K562 (cell line): ENCODE measurements at regions not wholly inside any gene's neighbourhood (a gene's known extent, or its start where the extent isn't known, plus 50 kb on each side); places are given as distances from the start of the nearest gene placed in this dataset.

Experiments used
- ATAC-seq: fragments of 200-7000 bp; cut with Tn5 transposase; 3 replicates; pipeline ENCODE4 v1.9.1; 2020; ENCODE audit warnings: moderate library complexity
- BruUV-seq: library from RNA; stranded (reverse); fragments of 400-500 nt; replicated peaks from 2 replicates; lab custom pipeline; 2021; lab: Mats Ljungman, UMichigan
- CTCF ChIA-PET: fragments of 300-600 bp; formaldehyde crosslinking; extraction: SDS; loops from one replicate; lab custom pipeline; 2021; ENCODE audit warnings: low intra/inter-chr PET ratio; lab: Yijun Ruan, JAX
- POLR2A ChIA-PET: fragments of 300-600, 350-650 bp; sonication (Branson Sonifier 250); formaldehyde crosslinking; extraction: SDS; loops from one replicate; lab custom pipeline; 2021; ENCODE audit warnings: antibody characterized with exemption, inconsistent platforms; lab: Yijun Ruan, JAX
- DNase-seq, 4 experiments: peaks; one replicate each; pipeline versions ENCODE4 v3.0.0 to v3.0.0-alpha.2; 2011 to 2018; ENCODE audit warnings: low spot score in 3 of 4, mixed read lengths in 3 of 4; ENCODE audit errors: extremely low read depth in 1 of 4
- FAIRE-seq: peaks from 2 replicates; lab custom pipeline; 2011; peaks lifted over from hg19 to GRCh38; lab: Jason Lieb, UNC
- H2AFZ ChIP-seq: 2 replicates; pipeline ENCODE4 v1.6.0; 2011; ENCODE audit warnings: low read depth, low read length, control low read depth, inconsistent platforms
- H3K27ac ChIP-seq: fragments of 200-600 bp; 3 replicates; pipeline ENCODE4 v1.8.0; 2011; ENCODE audit warnings: low read depth, mild to moderate bottlenecking, control low read depth, inconsistent platforms, low read length, moderate library complexity, mixed read lengths; ENCODE audit errors: extremely low read depth
- H3K27me3 ChIP-seq, 2 experiments: fragments of 300-600 bp in 1 of 2; 2 replicates in 1 of 2; 3 replicates in 1 of 2; pipeline versions ENCODE4 v1.6.0 to v1.8.0; 2011; ENCODE audit warnings: inconsistent platforms in 2 of 2, low read length in 2 of 2, mild to moderate bottlenecking in 1 of 2, mixed read lengths in 1 of 2, moderate library complexity in 1 of 2; ENCODE audit not compliant: control insufficient read depth in 2 of 2, insufficient read depth in 2 of 2
- H3K36me3 ChIP-seq: fragments of 300-600 bp; 3 replicates; pipeline ENCODE4 v1.8.0; 2011; ENCODE audit warnings: mild to moderate bottlenecking, low read length, inconsistent platforms; ENCODE audit not compliant: control insufficient read depth, insufficient read depth
- H3K4me1 ChIP-seq, 2 experiments: fragments of 200-600 bp in 1 of 2; replicated peaks in 1 of 2; 2 replicates in 1 of 2; 3 replicates in 1 of 2; pipeline versions ENCODE4 v1.5.1 to v1.8.0; 2011; ENCODE audit warnings: inconsistent platforms in 2 of 2, low read length in 2 of 2, mild to moderate bottlenecking in 1 of 2, mixed read lengths in 1 of 2, moderate library complexity in 1 of 2; ENCODE audit not compliant: control insufficient read depth in 2 of 2, insufficient read depth in 2 of 2
- H3K4me2 ChIP-seq: 2 replicates; pipeline ENCODE4 v1.6.1; 2011; ENCODE audit warnings: low read length, control low read depth, inconsistent platforms, mixed read lengths; ENCODE audit not compliant: insufficient read depth
- H3K4me3 ChIP-seq: fragments of 200-600 bp; sonication (generic), shearing (Covaris generic); 2 replicates; pipeline ENCODE4 v1.5.1; 2016; ENCODE audit warnings: control low read depth, inconsistent platforms
- H3K79me2 ChIP-seq: fragments of 200-600 bp; 3 replicates; pipeline ENCODE4 v1.8.0; 2011; ENCODE audit warnings: low read length, inconsistent platforms; ENCODE audit not compliant: control insufficient read depth, insufficient read depth
- H3K9ac ChIP-seq, 2 experiments: 2 replicates each; pipeline versions ENCODE4 v1.6.0 to v1.6.1; 2011; ENCODE audit warnings: low read depth in 2 of 2, low read length in 2 of 2, control low read depth in 1 of 2, inconsistent platforms in 1 of 2, mild to moderate bottlenecking in 1 of 2, mixed read lengths in 1 of 2; ENCODE audit not compliant: insufficient read depth in 1 of 2
- H3K9me1 ChIP-seq: one replicate; pipeline ENCODE4 v1.6.0; 2011; ENCODE audit warnings: inconsistent platforms, mild to moderate bottlenecking, low read length, moderate library complexity; ENCODE audit not compliant: control insufficient read depth, insufficient read depth
- H3K9me3 ChIP-seq: replicated peaks from 2 replicates; pipeline ENCODE4 v1.5.1; 2011; ENCODE audit warnings: low read depth, low read length, inconsistent platforms; ENCODE audit not compliant: control insufficient read depth, insufficient read depth
- H4K20me1 ChIP-seq: replicated peaks from 2 replicates; pipeline ENCODE4 v1.6.1; 2011; ENCODE audit warnings: low read length, inconsistent platforms, mixed read lengths; ENCODE audit not compliant: control insufficient read depth, insufficient read depth
- BRF1 ChIP-seq: IDR thresholded peaks from 3 replicates; pipeline ENCODE4 v1.6.1; 2011; ENCODE audit warnings: borderline replicate concordance, mild to moderate bottlenecking; ENCODE audit not compliant: insufficient read length; ENCODE audit errors: extremely low read depth
- CBFB ChIP-seq: sonication (generic); formaldehyde crosslinking; IDR thresholded peaks from 2 replicates; pipeline ENCODE4 v1.4.0; 2020; ENCODE audit warnings: mild to moderate bottlenecking, missing genetic modification reagents
- CTBP1 ChIP-seq: fragments of 450-650 bp; IDR thresholded peaks from 2 replicates; pipeline ENCODE4 v1.6.1; 2016; ENCODE audit warnings: borderline replicate concordance
- MAFK ChIP-seq: IDR thresholded peaks from 2 replicates; pipeline ENCODE4 v1.6.1; 2011; ENCODE audit warnings: low read length, improper control_type of control experiment
- MCM5 ChIP-seq: fragments of 450-650 bp; IDR thresholded peaks from 2 replicates; pipeline ENCODE4 v1.6.1; 2016; ENCODE audit warnings: low read depth
- SMARCB1 ChIP-seq: IDR thresholded peaks from 2 replicates; pipeline ENCODE4 v1.6.1; 2011; ENCODE audit warnings: improper control_type of control experiment, low read depth; ENCODE audit not compliant: insufficient read length
- SNIP1 ChIP-seq: fragments of 450-650 bp; IDR thresholded peaks from 2 replicates; pipeline ENCODE4 v1.7.1; 2017; ENCODE audit warnings: low read depth, mild to moderate bottlenecking
- TGIF2 ChIP-seq: sonication (generic); formaldehyde crosslinking; IDR thresholded peaks from 2 replicates; pipeline ENCODE4 v1.8.1; 2022; ENCODE audit warnings: mild to moderate bottlenecking, missing genetic modification reagents, moderate library complexity
- ZNF263 ChIP-seq: sonication (generic); formaldehyde crosslinking; IDR thresholded peaks from 2 replicates; pipeline ENCODE4 v1.8.0; 2022; ENCODE audit warnings: mild to moderate bottlenecking, missing genetic modification reagents, borderline replicate concordance
- ZNF764 ChIP-seq: fragments of 250-450 bp; sonication (Bioruptor Pico); IDR thresholded peaks from 2 replicates; pipeline ENCODE4 v1.4.0; 2020; ENCODE audit warnings: low read depth, mild to moderate bottlenecking, moderate library complexity
- WGBS: fragments of 100-300 bp; shearing (Covaris generic); methylation state at CpG from one replicate; pipeline ENCODE4 v1.1.6; 2016; ENCODE audit warnings: low coverage, mixed read lengths; ENCODE audit not compliant: insufficient coverage; ENCODE audit errors: missing lambda C conversion rate; 5-methylcytosine and 5-hydroxymethylcytosine counted together
- in situ Hi-C: fragments of 300-500 bp; cut with MboI; formaldehyde crosslinking; loops from 4 replicates; pipeline ENCODE4 v1.15.0; 2018; ENCODE audit warnings: inconsistent platforms, mixed read lengths
- intact Hi-C: fragments of 100-400 bp; cut with micrococcal nuclease; formaldehyde crosslinking; loops from 2 replicates; pipeline ENCODE4 v1.14.2; 2022
- TF ChIP-seq, protein P1 (sequence below): fragments of 450-650 bp; formaldehyde crosslinking; IDR thresholded peaks from 2 replicates; pipeline ENCODE4 v1.4.0; 2022; ENCODE audit warnings: missing genetic modification characterization
- TF ChIP-seq, protein P2 (sequence below): fragments of 250-450 bp; sonication (Bioruptor Pico); IDR thresholded peaks from 2 replicates; pipeline ENCODE4 v1.8.0; 2021; ENCODE audit warnings: moderate library complexity, mild to moderate bottlenecking, inconsistent platforms
- TF ChIP-seq, protein P3 (sequence below): fragments of 450-650 bp; IDR thresholded peaks from 2 replicates; pipeline ENCODE4 v1.6.1; 2016; ENCODE audit warnings: mild to moderate bottlenecking

DNA sequence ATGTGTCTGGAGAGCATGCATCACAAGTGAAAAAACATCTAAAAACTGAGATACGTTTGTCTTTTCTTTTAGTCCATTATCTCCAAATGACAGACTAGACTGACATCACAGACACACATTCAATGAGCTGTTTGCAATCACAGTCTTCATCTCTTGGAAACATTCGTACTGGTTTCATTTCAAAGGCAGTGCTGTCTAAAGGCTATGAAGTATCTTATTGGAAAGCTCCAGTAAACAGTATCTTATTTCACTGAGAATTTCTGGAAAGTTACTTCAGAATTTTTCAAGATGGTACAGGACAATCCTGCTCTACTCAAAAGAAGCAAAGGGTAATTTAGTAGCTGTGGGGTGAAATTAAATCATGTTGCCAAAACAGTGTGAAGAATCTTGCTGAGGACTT, 53.5 kb upstream of the TNFRSF19 start (continued):
- TF ChIP-seq, protein P1, sequence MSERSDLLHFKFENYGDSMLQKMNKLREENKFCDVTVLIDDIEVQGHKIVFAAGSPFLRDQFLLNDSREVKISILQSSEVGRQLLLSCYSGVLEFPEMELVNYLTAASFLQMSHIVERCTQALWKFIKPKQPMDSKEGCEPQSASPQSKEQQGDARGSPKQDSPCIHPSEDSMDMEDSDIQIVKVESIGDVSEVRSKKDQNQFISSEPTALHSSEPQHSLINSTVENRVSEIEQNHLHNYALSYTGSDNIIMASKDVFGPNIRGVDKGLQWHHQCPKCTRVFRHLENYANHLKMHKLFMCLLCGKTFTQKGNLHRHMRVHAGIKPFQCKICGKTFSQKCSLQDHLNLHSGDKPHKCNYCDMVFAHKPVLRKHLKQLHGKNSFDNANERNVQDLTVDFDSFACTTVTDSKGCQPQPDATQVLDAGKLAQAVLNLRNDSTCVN (CRISPR knock-in tag): no peak
- TF ChIP-seq, protein P2, sequence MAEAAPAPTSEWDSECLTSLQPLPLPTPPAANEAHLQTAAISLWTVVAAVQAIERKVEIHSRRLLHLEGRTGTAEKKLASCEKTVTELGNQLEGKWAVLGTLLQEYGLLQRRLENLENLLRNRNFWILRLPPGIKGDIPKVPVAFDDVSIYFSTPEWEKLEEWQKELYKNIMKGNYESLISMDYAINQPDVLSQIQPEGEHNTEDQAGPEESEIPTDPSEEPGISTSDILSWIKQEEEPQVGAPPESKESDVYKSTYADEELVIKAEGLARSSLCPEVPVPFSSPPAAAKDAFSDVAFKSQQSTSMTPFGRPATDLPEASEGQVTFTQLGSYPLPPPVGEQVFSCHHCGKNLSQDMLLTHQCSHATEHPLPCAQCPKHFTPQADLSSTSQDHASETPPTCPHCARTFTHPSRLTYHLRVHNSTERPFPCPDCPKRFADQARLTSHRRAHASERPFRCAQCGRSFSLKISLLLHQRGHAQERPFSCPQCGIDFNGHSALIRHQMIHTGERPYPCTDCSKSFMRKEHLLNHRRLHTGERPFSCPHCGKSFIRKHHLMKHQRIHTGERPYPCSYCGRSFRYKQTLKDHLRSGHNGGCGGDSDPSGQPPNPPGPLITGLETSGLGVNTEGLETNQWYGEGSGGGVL (CRISPR knock-in tag): no peak
- no peak for TF ChIP-seq MCM5
- no peak for TF ChIP-seq TGIF2 (CRISPR knock-in tag)
- no peak for TF ChIP-seq SMARCB1
- TF ChIP-seq SNIP1: no peak

DNA sequence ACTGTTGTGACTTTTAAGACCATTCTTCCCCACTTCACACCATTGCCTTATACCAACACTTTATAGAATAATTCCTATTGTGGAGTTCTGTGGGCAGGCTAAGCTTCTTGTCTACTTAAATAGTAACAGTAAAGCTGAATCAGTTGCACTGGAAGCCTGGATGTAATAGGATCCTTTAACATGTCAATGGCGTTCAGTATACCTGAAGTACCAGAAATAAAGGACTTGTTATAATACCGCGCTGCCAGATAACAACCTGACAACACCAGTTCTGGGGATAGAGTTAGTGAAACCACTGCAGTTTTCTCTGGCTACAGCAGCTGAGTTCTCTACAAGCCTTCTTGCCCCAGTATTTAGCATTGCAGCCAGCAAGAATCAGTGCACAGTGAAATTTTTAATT, 52.0 kb upstream of the TNFRSF19 start:
- Histone ChIP-seq H3K4me1 (no peaks in the 10 kb centered on the region), H3K27me3 (0 out of 5 replicates have a peak, but pooled peaks cover 0 to 4% of the 10 kb centered on the region in 2 experiments), H3K9me1 (no peaks in the 10 kb centered on the region), H3K4me3 (no peak overlapping the region)
- POLR2A ChIA-PET: no interaction called here
- FAIRE-seq: no peak
- TF ChIP-seq, protein P3, sequence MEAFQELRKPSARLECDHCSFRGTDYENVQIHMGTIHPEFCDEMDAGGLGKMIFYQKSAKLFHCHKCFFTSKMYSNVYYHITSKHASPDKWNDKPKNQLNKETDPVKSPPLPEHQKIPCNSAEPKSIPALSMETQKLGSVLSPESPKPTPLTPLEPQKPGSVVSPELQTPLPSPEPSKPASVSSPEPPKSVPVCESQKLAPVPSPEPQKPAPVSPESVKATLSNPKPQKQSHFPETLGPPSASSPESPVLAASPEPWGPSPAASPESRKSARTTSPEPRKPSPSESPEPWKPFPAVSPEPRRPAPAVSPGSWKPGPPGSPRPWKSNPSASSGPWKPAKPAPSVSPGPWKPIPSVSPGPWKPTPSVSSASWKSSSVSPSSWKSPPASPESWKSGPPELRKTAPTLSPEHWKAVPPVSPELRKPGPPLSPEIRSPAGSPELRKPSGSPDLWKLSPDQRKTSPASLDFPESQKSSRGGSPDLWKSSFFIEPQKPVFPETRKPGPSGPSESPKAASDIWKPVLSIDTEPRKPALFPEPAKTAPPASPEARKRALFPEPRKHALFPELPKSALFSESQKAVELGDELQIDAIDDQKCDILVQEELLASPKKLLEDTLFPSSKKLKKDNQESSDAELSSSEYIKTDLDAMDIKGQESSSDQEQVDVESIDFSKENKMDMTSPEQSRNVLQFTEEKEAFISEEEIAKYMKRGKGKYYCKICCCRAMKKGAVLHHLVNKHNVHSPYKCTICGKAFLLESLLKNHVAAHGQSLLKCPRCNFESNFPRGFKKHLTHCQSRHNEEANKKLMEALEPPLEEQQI: no peak
- TF ChIP-seq ZNF263 (CRISPR knock-in tag): no peak
- TF ChIP-seq CBFB (CRISPR knock-in tag): no peak
- TF ChIP-seq MAFK: no peak
- no peak for TF ChIP-seq BRF1
- TF ChIP-seq ZNF764 (CRISPR knock-in tag): no peak
- TF ChIP-seq CTBP1: no peak
- TF ChIP-seq, all 486 proteins: peak for 0
- no TSS peak for BruUV-seq
- Histone ChIP-seq H4K20me1 (no peaks in the 10 kb centered on the region), H3K4me2 (no peak overlapping the region), H3K36me3 (no peaks in the 10 kb centered on the region), H3K79me2 (no peaks in the 10 kb centered on the region), H2AFZ (no peak overlapping the region), H3K27ac (no peak overlapping the region), H3K9me3 (no peaks in the 10 kb centered on the region), H3K9ac (no peak overlapping the region)
- CTCF ChIA-PET: no interaction called here
- in situ Hi-C loops: no loop called here
- DNase-seq (no peak), ATAC-seq (no peak)
- WGBS: 0% methylated on average over 3 of the region's 3 CpGs
- intact Hi-C loops: no loop called here
